Thyroid gland (tissue), 4 donors: ENCODE measurements at regions not wholly inside any gene's neighbourhood (a gene's known extent, or its start where the extent isn't known, plus 50 kb on each side); places are given as distances from the start of the nearest gene placed in this dataset.

Experiments
- DNase-seq, 2 donors: peaks; one replicate each; pipeline ENCODE4 v3.0.0-alpha.2; 2019
- H3K27ac ChIP-seq, 3 donors: fragments of 200-600 bp; sonication (generic); 1 replicate in 2 of 3; 2 replicates in 1 of 3; pipeline ENCODE4 v1.5.1; 2016 to 2019; ENCODE audit warnings: mild to moderate bottlenecking in 1 of 3, moderate library complexity in 1 of 3
- H3K27me3 ChIP-seq: fragments of 200-600 bp; sonication (generic); one replicate; pipeline ENCODE4 v1.5.1; 2019
- H3K36me3 ChIP-seq, 2 donors: fragments of 200-600 bp; sonication (generic); one replicate each; pipeline ENCODE4 v1.5.1; 2016 to 2019
- H3K4me1 ChIP-seq, 2 donors: fragments of 200-600 bp; sonication (generic); one replicate each; pipeline ENCODE4 v1.5.1; 2017 to 2019
- H3K4me3 ChIP-seq, 3 donors: fragments of 200-600 bp; sonication (generic); replicated peaks in 1 of 3; 1 replicate in 2 of 3; 2 replicates in 1 of 3; pipeline ENCODE4 v1.5.1; 2016; ENCODE audit warnings: mild to moderate bottlenecking in 1 of 3
- H3K9me3 ChIP-seq: fragments of 200-600 bp; sonication (generic); one replicate; pipeline ENCODE4 v1.5.1; 2017
- CTCF ChIP-seq, 6 experiments: fragments of 200-600 bp in 3 of 6; fragments of 450-650 bp in 3 of 6; sonication (generic) in 3 of 6; IDR thresholded peaks; one replicate each; pipeline ENCODE4 v1.5.1; 2016 to 2019; ENCODE audit warnings: antibody characterized with exemption in 6 of 6, mild to moderate bottlenecking in 2 of 6, inconsistent platforms in 1 of 6, moderate library complexity in 1 of 6
- POLR2A ChIP-seq, 2 donors: fragments of 450-650 bp; IDR thresholded peaks; one replicate each; pipeline ENCODE4 v1.6.1; 2017; ENCODE audit warnings: antibody characterized with exemption in 2 of 2, mild to moderate bottlenecking in 2 of 2, moderate library complexity in 1 of 2
- WGBS, 2 donors: methylation state at CpG; one replicate each; pipeline ENCODE4 v1.1.5; 2017; 5-methylcytosine and 5-hydroxymethylcytosine counted together
- intact Hi-C: fragments of 100-400 bp; cut with DNase I; formaldehyde crosslinking; loops from one replicate; pipeline ENCODE4 v1.15.1; 2023

GRCh38 chr22:49527611-49528419 lies 299.9 kb downstream of the BRD1 start:
- TF ChIP-seq POLR2A (IDR thresholded peaks at IDR 0.05) (no peak), CTCF (IDR thresholded peaks at IDR 0.05) (no peak)
- 85 to 86% methylated on average over 17 of the region's 17 CpGs for WGBS, 2 donors
- H3K36me3 ChIP-seq, result no peaks in the 10 kb centered on the region
- no peaks in the 10 kb centered on the region for H3K4me1 ChIP-seq
- intact Hi-C loops, result no loop called here
- H3K27me3 ChIP-seq, result no peaks in the 10 kb centered on the region
- DNase-seq, result no peak
- no peak overlapping the region for H3K27ac ChIP-seq
- no peak overlapping the region for H3K4me3 ChIP-seq
- no peaks in the 10 kb centered on the region for H3K9me3 ChIP-seq

DNA sequence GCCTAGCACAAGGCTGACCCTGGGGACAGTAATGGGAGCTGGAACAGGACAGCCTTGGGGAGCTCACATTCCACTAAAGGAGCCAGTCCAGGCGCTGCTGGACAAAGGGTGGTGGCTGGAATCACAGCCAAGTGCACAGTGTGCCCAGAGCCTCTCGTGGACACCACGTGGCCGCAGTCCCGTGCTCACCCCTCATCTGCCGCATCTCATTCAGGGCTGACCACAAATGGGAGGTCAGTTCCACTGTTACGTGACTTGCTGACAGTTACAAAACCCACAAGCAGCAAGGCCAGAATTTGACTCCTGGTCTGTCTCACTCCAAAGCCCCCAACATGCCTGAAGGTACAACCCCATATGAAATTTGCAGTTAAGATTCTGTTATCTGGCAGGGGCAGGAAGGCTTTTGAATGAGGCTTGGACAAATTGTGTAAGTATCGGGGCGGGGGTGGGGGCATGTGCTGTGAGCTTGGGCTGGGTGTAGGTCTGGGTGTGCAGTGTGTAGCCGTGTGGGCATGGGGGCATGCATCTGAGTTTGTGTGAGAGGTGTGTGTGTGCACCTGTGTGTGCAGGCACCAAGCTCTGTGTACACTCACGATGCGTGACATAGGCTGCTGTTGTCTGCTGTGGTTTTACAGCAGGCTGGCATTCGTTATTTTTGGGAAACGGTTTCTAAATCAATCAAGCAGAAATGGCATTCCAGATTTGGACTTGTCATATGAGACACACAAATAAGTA lies 301.7 kb downstream of the BRD1 start:
- peak; percentile 6 to 18 for DNase-seq
- Histone ChIP-seq H3K27ac (no peak overlapping the region), H3K9me3 (no peaks in the 10 kb centered on the region), H3K4me1 (no peaks in the 10 kb centered on the region), H3K4me3 (no peak overlapping the region), H3K36me3 (no peaks in the 10 kb centered on the region), H3K27me3 (no peaks in the 10 kb centered on the region)
- intact Hi-C loops, result no loop called here
- WGBS, 2 donors, result 59 to 60% methylated on average over 13 to 14 of the region's 14 CpGs
- TF ChIP-seq CTCF (IDR thresholded peaks at IDR 0.05) (no peak), POLR2A (IDR thresholded peaks at IDR 0.05) (no peak)

DNA sequence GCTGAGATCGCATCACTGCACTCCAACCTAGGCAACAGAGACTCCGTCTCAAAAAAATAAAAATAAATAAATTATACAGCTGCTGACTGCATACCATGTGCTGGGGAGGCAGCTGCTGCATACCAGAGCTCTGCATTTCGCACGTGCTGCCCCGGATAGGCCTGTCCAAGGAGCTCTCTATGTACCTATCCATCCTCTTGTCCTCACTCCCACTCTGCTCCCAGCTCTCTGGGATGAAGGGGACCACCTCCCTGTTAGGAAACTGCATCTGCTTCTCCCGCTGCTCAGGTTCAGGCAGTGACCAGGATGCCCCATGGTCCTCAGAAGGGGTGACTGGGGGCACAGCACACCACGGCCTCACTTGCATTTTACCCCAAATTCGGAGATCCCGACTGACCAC lies 302.3 kb downstream of the BRD1 start:
- no peaks in the 10 kb centered on the region for H3K9me3 ChIP-seq
- TF ChIP-seq POLR2A (IDR thresholded peaks at IDR 0.05), result no peak
- TF ChIP-seq CTCF (IDR thresholded peaks at IDR 0.05), result no peak
- 70 to 86% methylated on average over 9 of the region's 9 CpGs for WGBS, 2 donors
- no peak for DNase-seq
- H3K4me3 ChIP-seq, result no peak overlapping the region
- no peaks in the 10 kb centered on the region for H3K4me1 ChIP-seq
- intact Hi-C loops, result no loop called here
- no peak overlapping the region for H3K27ac ChIP-seq
- H3K27me3 ChIP-seq, result no peaks in the 10 kb centered on the region
- no peaks in the 10 kb centered on the region for H3K36me3 ChIP-seq

DNA sequence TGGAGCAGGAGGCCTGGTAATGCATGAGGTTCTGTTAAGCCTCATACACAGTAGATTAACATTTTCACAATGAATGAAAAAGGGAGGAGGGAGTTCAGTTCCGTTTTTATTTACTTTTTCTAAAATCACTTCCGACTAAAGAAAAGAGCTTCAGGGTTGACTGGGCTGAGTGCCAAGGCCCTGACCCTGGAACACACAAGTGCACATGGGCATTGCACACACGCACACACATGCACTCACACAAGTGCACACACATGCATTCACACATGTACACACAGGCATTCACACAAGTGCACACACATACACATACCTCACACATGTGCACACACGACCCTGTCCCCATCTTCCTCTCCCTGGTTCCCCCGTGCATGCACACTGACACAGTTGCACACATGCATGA lies 303.3 kb downstream of the BRD1 start:
- no peak overlapping the region for H3K27ac ChIP-seq
- no peaks in the 10 kb centered on the region for H3K4me1 ChIP-seq
- 38 to 42% methylated on average over 5 of the region's 5 CpGs for WGBS, 2 donors
- no peaks in the 10 kb centered on the region for H3K9me3 ChIP-seq
- H3K36me3 ChIP-seq, result no peaks in the 10 kb centered on the region
- intact Hi-C loops, result no loop called here
- no peak overlapping the region for H3K4me3 ChIP-seq
- TF ChIP-seq POLR2A (IDR thresholded peaks at IDR 0.05) (no peak), CTCF (IDR thresholded peaks at IDR 0.05) (no peak)
- no peaks in the 10 kb centered on the region for H3K27me3 ChIP-seq
- DNase-seq, result no peak

DNA sequence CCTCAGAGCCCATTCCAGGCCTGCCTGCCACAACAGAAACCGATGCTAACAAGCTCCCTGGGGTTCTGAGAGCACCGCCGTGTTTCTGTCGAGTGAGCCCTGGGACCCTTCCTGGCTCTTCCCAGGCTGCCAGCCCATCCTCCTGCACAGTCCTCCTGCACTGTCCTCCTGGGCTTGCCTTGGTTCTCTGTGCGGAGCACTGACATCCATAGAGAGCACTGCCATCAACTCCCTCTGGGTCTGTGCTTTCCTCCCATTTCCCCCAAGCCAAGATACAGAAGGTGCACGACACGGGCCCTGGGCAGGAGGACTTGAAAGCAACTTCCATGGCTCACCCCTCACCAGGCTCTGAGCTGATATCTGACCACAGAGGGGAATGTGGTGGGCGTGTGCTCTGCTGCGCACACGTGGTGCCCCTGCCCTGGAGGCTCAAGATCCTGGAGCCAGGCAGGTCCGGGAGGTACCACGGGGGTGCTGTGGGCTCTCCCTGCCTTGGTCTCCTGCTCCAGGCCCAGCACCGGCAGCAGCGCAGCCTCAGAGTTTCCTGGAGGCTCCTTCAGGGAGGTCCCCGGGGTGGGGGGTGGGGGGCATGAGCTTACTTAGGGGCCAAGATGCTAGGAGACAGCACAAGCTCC lies 304.2 kb downstream of the BRD1 start:
- no peak overlapping the region for H3K27ac ChIP-seq
- intact Hi-C loops, result no loop called here
- TF ChIP-seq POLR2A (IDR thresholded peaks at IDR 0.05), result no peak
- no peaks in the 10 kb centered on the region for H3K9me3 ChIP-seq
- whole genome bisulfite sequencing, 2 donors, result 74 to 76% methylated on average over 4 to 14 of the region's 15 CpGs
- no peak overlapping the region for H3K4me3 ChIP-seq
- H3K4me1 ChIP-seq, result no peaks in the 10 kb centered on the region
- no peak for DNase-seq
- no peaks in the 10 kb centered on the region for H3K27me3 ChIP-seq
- no peaks in the 10 kb centered on the region for H3K36me3 ChIP-seq
